ENCODE measurements at regions not wholly inside any gene's neighbourhood (a gene's known extent, or its start where the extent isn't known, plus 50 kb on each side); places are given as distances from the start of the nearest gene placed in this dataset.

DNA sequence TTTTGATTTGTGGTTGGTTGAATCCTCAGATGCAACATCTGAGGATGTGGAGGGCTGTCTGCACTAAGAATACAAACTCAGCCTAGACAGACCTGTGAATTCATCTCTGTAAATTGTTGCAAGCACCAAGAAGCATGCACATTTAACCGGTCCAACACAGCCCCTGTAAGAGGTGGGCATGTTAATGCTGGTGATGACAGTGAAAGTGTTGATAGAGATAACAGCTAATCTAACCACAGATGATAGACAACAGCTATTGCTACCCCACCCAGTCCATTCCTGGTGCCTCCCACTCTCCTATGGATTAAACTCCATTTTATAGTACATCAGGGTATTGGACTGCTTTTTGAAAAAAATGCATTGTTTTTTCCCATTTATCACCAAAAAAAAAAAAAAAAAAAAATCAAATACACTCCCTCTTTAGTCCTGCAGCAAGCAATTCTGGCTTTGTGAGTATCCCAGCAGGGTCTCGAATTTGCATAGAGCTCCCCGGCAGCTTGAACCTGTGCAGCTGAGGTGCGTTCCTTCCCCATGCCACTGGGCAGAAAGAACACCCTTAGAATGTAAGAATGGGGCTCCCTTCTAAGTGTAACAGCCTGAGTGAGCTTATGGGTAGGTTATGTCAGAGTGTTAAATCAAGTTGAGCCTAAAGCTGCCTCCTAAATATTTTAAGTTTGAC is 270.9 kb upstream of the JARID2 start:
- TF ChIP-seq, protein P1, sequence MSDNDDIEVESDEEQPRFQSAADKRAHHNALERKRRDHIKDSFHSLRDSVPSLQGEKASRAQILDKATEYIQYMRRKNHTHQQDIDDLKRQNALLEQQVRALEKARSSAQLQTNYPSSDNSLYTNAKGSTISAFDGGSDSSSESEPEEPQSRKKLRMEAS (IDR thresholded peaks at IDR 0.05): no peak
- no peak for TF ChIP-seq POLR2AphosphoS5 (IDR thresholded peaks at IDR 0.05; ENCODE audit: low read depth, low read length)
- TF ChIP-seq RAD21 (IDR thresholded peaks at IDR 0.05; ENCODE audit: low read depth): no peak
- TF ChIP-seq ATF3 (IDR thresholded peaks at IDR 0.05): no peak
- no peak for TF ChIP-seq CBX3 (IDR thresholded peaks at IDR 0.05; ENCODE audit: low read depth)
- no peak for TF ChIP-seq ELF1 (IDR thresholded peaks at IDR 0.05; ENCODE audit: borderline replicate concordance, low read depth)
- no peak for TF ChIP-seq EZH2 (IDR thresholded peaks at IDR 0.05)

Data from HCT116 (cell line).